WTC11 (cell line): ENCODE measurements at regions not wholly inside any gene's neighbourhood (a gene's known extent, or its start where the extent isn't known, plus 50 kb on each side); places are given as distances from the start of the nearest gene placed in this dataset.
A peak's percentile ranks its signal among the peaks of the same experiment; 100 is the strongest.
"Not testable (repeated sequence)": the region's sequence is repeated elsewhere in the genome, so short reads cannot be mapped to it uniquely, and the experiment has no call there.

Experiments
- ATAC-seq: fragments of 200-7000 bp; cut with Tn5 transposase; 2 replicates; pipeline ENCODE4 v1.10.0; 2021; ENCODE audit warnings: mild to moderate bottlenecking, moderate library complexity
- CTCF ChIA-PET: fragments of 300-600 bp; sonication (Branson Sonifier 250); formaldehyde crosslinking; loops from one replicate; lab custom pipeline; 2021; ENCODE audit warnings: antibody characterized with exemption; lab: Charles Lee
- POLR2A ChIA-PET: fragments of 350-600 bp; sonication (Branson Sonifier 250); formaldehyde crosslinking; loops from one replicate; lab custom pipeline; 2021; ENCODE audit warnings: antibody characterized with exemption; lab: Charles Lee
- DNase-seq: peaks from one replicate; pipeline ENCODE4 v3.0.0; 2021; ENCODE audit warnings: low spot score
- H3K27ac Mint-ChIP-seq: 2 replicates; pipeline ENCODE4 v1.8.0; 2021; ENCODE audit warnings: mixed read lengths
- H3K27me3 Mint-ChIP-seq: 2 replicates; pipeline ENCODE4 v1.8.0; 2021; ENCODE audit warnings: low read depth, mild to moderate bottlenecking, moderate library complexity, mixed read lengths
- H3K36me3 Mint-ChIP-seq: 2 replicates; pipeline ENCODE4 v1.8.0; 2021; ENCODE audit warnings: mixed read lengths
- H3K4me1 Mint-ChIP-seq: 2 replicates; pipeline ENCODE4 v1.8.0; 2022; ENCODE audit warnings: mixed read lengths
- H3K4me3 Mint-ChIP-seq: 2 replicates; pipeline ENCODE4 v1.8.0; 2021; ENCODE audit warnings: mild to moderate bottlenecking, moderate library complexity, mixed read lengths
- H3K9me3 Mint-ChIP-seq: 2 replicates; pipeline ENCODE4 v1.8.0; 2021; ENCODE audit warnings: mixed read lengths
- CREB1 ChIP-seq: sonication (generic); formaldehyde crosslinking; IDR thresholded peaks from 2 replicates; pipeline ENCODE4 v1.8.0; 2023; ENCODE audit warnings: mild to moderate bottlenecking, missing genetic modification reagents
- ESRRA ChIP-seq: sonication (generic); formaldehyde crosslinking; IDR thresholded peaks from 2 replicates; pipeline ENCODE4 v1.8.1; 2022; ENCODE audit warnings: mild to moderate bottlenecking, missing genetic modification reagents, borderline replicate concordance
- FOXK1 ChIP-seq: sonication (generic); formaldehyde crosslinking; IDR thresholded peaks from 2 replicates; pipeline ENCODE4 v1.8.0; 2022; ENCODE audit warnings: mild to moderate bottlenecking, moderate library complexity, missing genetic modification reagents
- TEAD1 ChIP-seq: sonication (generic); formaldehyde crosslinking; IDR thresholded peaks from 2 replicates; pipeline ENCODE4 v1.8.0; 2022; ENCODE audit warnings: mild to moderate bottlenecking, missing genetic modification reagents
- ZBTB21 ChIP-seq: sonication (generic); formaldehyde crosslinking; IDR thresholded peaks from 2 replicates; pipeline ENCODE4 v1.8.1; 2023; ENCODE audit warnings: mild to moderate bottlenecking, missing genetic modification reagents, borderline replicate concordance
- TF ChIP-seq, protein P1 (sequence below): sonication (generic); formaldehyde crosslinking; IDR thresholded peaks from 2 replicates; pipeline ENCODE4 v1.8.1; 2023; ENCODE audit warnings: mild to moderate bottlenecking, missing genetic modification reagents, borderline replicate concordance
- TF ChIP-seq, protein P2 (sequence below): fragments of 250-450 bp; sonication (Bioruptor Pico); conservative IDR thresholded peaks from 2 replicates; pipeline ENCODE4 v1.9.0; 2021; ENCODE audit warnings: mild to moderate bottlenecking
- TF ChIP-seq, protein P3 (sequence below): sonication (generic); formaldehyde crosslinking; IDR thresholded peaks from 2 replicates; pipeline ENCODE4 v1.8.1; 2023; ENCODE audit warnings: mild to moderate bottlenecking, missing genetic modification reagents
- TF ChIP-seq, protein P4 (sequence below): sonication (generic); formaldehyde crosslinking; IDR thresholded peaks from 2 replicates; pipeline ENCODE4 v1.8.0; 2022; ENCODE audit warnings: mild to moderate bottlenecking, missing genetic modification reagents
- TF ChIP-seq, protein P5 (sequence below): sonication (generic); formaldehyde crosslinking; IDR thresholded peaks from 2 replicates; pipeline ENCODE4 v1.8.0; 2022; ENCODE audit warnings: missing genetic modification reagents
- TF ChIP-seq, protein P6 (sequence below): sonication (generic); formaldehyde crosslinking; IDR thresholded peaks from 2 replicates; pipeline ENCODE4 v1.8.0; 2022; ENCODE audit warnings: mild to moderate bottlenecking, missing genetic modification reagents
- TF ChIP-seq, protein P7 (sequence below): sonication (generic); formaldehyde crosslinking; IDR thresholded peaks from 2 replicates; pipeline ENCODE4 v1.8.1; 2022; ENCODE audit warnings: missing genetic modification reagents, borderline replicate concordance
- TF ChIP-seq, protein P8 (sequence below): fragments of 200-600 bp; IDR thresholded peaks from 2 replicates; pipeline ENCODE4 v1.8.0; 2022; ENCODE audit warnings: antibody characterized with exemption

DNA sequence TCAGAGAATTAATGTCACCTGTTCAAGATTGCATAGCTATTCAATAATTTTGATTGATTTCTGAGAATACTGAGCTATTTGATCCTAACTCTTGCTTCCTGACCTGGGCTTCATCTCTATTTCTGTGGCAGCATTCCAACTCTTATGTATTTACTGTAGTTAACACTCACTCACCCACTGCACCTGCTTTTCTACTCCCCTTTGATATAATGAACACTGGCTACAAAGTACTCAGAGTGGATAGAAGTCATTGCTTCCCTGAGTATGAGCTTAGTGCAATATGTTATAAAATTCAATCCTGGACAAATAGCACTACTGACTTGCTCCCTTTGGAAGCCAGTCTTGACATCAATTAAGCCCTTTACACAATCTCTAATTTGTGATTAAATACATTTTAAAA is 117.2 kb downstream of the APIP start (continued):
- TF ChIP-seq, protein P1, sequence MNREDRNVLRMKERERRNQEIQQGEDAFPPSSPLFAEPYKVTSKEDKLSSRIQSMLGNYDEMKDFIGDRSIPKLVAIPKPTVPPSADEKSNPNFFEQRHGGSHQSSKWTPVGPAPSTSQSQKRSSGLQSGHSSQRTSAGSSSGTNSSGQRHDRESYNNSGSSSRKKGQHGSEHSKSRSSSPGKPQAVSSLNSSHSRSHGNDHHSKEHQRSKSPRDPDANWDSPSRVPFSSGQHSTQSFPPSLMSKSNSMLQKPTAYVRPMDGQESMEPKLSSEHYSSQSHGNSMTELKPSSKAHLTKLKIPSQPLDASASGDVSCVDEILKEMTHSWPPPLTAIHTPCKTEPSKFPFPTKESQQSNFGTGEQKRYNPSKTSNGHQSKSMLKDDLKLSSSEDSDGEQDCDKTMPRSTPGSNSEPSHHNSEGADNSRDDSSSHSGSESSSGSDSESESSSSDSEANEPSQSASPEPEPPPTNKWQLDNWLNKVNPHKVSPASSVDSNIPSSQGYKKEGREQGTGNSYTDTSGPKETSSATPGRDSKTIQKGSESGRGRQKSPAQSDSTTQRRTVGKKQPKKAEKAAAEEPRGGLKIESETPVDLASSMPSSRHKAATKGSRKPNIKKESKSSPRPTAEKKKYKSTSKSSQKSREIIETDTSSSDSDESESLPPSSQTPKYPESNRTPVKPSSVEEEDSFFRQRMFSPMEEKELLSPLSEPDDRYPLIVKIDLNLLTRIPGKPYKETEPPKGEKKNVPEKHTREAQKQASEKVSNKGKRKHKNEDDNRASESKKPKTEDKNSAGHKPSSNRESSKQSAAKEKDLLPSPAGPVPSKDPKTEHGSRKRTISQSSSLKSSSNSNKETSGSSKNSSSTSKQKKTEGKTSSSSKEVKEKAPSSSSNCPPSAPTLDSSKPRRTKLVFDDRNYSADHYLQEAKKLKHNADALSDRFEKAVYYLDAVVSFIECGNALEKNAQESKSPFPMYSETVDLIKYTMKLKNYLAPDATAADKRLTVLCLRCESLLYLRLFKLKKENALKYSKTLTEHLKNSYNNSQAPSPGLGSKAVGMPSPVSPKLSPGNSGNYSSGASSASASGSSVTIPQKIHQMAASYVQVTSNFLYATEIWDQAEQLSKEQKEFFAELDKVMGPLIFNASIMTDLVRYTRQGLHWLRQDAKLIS (CRISPR knock-in tag) = no peak
- TF ChIP-seq ESRRA = no peak
- TF ChIP-seq, protein P2, sequence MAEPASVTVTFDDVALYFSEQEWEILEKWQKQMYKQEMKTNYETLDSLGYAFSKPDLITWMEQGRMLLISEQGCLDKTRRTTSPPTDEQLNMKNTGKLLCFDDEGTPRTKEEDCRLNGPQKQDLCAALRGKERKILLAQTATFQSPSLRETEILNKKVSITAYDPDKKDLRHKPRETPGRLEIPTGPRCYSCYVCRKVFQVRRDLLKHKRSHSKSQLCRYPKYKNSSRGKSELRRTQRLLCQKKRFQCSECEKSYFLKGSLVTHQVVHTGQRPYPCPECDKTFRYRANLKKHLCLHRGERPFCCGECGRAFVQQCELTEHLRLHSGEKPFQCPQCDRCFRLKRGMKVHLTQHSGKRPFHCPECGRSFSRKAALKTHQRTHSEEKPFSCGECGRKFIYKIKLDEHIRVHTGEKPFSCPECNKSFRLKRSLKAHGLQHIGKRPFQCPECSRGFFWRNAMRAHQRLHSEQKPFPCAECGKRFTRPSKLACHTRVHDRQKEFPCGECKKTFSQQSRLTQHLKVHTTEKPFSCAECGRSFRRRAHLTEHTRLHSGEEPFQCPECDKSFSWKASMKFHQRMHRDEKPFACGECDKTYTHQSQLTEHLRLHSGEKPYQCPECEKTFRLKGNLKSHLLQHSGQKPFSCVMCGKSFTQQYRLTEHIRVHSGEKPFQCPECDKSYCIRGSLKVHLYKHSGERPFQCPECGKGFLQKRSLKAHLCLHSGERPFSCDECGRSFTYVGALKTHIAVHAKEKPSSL (CRISPR knock-in tag) = no peak
- TF ChIP-seq, protein P3, sequence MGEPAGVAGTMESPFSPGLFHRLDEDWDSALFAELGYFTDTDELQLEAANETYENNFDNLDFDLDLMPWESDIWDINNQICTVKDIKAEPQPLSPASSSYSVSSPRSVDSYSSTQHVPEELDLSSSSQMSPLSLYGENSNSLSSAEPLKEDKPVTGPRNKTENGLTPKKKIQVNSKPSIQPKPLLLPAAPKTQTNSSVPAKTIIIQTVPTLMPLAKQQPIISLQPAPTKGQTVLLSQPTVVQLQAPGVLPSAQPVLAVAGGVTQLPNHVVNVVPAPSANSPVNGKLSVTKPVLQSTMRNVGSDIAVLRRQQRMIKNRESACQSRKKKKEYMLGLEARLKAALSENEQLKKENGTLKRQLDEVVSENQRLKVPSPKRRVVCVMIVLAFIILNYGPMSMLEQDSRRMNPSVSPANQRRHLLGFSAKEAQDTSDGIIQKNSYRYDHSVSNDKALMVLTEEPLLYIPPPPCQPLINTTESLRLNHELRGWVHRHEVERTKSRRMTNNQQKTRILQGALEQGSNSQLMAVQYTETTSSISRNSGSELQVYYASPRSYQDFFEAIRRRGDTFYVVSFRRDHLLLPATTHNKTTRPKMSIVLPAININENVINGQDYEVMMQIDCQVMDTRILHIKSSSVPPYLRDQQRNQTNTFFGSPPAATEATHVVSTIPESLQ (CRISPR knock-in tag) = no peak
- TF ChIP-seq, protein P4, sequence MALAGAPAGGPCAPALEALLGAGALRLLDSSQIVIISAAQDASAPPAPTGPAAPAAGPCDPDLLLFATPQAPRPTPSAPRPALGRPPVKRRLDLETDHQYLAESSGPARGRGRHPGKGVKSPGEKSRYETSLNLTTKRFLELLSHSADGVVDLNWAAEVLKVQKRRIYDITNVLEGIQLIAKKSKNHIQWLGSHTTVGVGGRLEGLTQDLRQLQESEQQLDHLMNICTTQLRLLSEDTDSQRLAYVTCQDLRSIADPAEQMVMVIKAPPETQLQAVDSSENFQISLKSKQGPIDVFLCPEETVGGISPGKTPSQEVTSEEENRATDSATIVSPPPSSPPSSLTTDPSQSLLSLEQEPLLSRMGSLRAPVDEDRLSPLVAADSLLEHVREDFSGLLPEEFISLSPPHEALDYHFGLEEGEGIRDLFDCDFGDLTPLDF (CRISPR knock-in tag) = no peak
- TF ChIP-seq, protein P5, sequence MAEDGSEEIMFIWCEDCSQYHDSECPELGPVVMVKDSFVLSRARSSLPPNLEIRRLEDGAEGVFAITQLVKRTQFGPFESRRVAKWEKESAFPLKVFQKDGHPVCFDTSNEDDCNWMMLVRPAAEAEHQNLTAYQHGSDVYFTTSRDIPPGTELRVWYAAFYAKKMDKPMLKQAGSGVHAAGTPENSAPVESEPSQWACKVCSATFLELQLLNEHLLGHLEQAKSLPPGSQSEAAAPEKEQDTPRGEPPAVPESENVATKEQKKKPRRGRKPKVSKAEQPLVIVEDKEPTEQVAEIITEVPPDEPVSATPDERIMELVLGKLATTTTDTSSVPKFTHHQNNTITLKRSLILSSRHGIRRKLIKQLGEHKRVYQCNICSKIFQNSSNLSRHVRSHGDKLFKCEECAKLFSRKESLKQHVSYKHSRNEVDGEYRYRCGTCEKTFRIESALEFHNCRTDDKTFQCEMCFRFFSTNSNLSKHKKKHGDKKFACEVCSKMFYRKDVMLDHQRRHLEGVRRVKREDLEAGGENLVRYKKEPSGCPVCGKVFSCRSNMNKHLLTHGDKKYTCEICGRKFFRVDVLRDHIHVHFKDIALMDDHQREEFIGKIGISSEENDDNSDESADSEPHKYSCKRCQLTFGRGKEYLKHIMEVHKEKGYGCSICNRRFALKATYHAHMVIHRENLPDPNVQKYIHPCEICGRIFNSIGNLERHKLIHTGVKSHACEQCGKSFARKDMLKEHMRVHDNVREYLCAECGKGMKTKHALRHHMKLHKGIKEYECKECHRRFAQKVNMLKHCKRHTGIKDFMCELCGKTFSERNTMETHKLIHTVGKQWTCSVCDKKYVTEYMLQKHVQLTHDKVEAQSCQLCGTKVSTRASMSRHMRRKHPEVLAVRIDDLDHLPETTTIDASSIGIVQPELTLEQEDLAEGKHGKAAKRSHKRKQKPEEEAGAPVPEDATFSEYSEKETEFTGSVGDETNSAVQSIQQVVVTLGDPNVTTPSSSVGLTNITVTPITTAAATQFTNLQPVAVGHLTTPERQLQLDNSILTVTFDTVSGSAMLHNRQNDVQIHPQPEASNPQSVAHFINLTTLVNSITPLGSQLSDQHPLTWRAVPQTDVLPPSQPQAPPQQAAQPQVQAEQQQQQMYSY (CRISPR knock-in tag) = no peak

DNA sequence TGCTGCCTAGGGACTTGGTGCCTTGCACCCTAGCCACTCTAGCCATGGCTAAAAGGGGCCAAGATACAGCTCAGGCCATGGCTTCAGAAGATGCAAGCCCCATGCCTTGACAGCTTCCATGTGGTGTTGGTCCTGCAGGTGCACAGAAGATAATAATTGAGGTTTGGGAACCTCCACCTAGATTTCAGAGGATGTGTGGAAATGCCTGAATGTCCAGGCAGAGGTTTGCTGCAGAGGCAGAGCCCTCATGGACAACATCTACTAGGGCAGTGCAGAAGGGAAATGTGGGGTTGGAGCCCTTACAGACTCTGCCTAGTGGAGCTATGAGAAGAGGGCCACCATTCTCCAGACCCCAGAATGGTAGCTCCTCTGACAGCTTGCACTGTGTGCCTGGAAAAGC is 118.7 kb downstream of the APIP start:
- peaks cover 28% of the 10 kb centered on the region for H3K9me3 Mint-ChIP-seq
- CTCF ChIA-PET, H3K27me3 Mint-ChIP-seq: not testable (repeated sequence)

DNA sequence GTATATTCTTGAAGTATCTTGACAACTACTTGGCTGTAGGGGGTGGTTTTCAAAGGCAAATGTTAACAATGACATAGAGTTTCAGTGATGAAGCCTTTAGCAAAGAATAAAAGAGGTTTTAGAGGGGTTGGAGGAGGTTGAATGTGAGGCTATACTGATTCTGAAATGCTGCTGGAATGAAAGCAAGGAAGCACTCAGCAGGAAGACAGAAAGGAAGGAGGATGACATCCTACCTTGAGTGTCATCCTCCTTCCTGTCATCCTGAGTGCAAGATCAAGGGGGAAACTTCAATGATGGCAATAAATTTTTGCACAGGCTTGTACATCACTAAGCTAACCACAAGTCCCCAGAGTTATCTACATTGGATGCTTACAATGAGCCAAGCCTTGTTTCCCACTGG is 120.5 kb downstream of the APIP start:
- peaks cover 28% of the 10 kb centered on the region for H3K9me3 Mint-ChIP-seq
- H3K36me3 Mint-ChIP-seq = peaks cover 36% of the 10 kb centered on the region
- H3K4me3 Mint-ChIP-seq = no peak overlapping the region
- DNase-seq (no peak), ATAC-seq (peak; percentile 59; the same call in 1 of the 2 replicates)
- ChIA-PET CTCF (no interaction called here), POLR2A (no interaction called here)
- no peaks in the 10 kb centered on the region for H3K27me3 Mint-ChIP-seq
- H3K27ac Mint-ChIP-seq = peak overlapping the region; percentile 2; the same call in 1 of the 2 replicates
- peaks cover 34% of the 10 kb centered on the region for H3K4me1 Mint-ChIP-seq
- TF ChIP-seq ZBTB21 (CRISPR knock-in tag) (no peak), CREB1 (CRISPR knock-in tag) (no peak), ESRRA (no peak), FOXK1 (CRISPR knock-in tag) (no peak), TEAD1 (CRISPR knock-in tag) (no peak)
- TF ChIP-seq, protein P6, sequence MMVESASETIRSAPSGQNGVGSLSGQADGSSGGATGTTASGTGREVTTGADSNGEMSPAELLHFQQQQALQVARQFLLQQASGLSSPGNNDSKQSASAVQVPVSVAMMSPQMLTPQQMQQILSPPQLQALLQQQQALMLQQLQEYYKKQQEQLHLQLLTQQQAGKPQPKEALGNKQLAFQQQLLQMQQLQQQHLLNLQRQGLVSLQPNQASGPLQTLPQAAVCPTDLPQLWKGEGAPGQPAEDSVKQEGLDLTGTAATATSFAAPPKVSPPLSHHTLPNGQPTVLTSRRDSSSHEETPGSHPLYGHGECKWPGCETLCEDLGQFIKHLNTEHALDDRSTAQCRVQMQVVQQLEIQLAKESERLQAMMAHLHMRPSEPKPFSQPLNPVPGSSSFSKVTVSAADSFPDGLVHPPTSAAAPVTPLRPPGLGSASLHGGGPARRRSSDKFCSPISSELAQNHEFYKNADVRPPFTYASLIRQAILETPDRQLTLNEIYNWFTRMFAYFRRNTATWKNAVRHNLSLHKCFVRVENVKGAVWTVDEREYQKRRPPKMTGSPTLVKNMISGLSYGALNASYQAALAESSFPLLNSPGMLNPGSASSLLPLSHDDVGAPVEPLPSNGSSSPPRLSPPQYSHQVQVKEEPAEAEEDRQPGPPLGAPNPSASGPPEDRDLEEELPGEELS = no peak
- TF ChIP-seq, protein P7, sequence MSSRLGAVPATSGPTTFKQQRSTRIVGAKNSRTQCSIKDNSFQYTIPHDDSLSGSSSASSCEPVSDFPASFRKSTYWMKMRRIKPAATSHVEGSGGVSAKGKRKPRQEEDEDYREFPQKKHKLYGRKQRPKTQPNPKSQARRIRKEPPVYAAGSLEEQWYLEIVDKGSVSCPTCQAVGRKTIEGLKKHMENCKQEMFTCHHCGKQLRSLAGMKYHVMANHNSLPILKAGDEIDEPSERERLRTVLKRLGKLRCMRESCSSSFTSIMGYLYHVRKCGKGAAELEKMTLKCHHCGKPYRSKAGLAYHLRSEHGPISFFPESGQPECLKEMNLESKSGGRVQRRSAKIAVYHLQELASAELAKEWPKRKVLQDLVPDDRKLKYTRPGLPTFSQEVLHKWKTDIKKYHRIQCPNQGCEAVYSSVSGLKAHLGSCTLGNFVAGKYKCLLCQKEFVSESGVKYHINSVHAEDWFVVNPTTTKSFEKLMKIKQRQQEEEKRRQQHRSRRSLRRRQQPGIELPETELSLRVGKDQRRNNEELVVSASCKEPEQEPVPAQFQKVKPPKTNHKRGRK = no peak
- TF ChIP-seq, protein P8, sequence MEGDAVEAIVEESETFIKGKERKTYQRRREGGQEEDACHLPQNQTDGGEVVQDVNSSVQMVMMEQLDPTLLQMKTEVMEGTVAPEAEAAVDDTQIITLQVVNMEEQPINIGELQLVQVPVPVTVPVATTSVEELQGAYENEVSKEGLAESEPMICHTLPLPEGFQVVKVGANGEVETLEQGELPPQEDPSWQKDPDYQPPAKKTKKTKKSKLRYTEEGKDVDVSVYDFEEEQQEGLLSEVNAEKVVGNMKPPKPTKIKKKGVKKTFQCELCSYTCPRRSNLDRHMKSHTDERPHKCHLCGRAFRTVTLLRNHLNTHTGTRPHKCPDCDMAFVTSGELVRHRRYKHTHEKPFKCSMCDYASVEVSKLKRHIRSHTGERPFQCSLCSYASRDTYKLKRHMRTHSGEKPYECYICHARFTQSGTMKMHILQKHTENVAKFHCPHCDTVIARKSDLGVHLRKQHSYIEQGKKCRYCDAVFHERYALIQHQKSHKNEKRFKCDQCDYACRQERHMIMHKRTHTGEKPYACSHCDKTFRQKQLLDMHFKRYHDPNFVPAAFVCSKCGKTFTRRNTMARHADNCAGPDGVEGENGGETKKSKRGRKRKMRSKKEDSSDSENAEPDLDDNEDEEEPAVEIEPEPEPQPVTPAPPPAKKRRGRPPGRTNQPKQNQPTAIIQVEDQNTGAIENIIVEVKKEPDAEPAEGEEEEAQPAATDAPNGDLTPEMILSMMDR = no peak

More for the DNA sequence above, 118.7 kb downstream of the APIP start:
- ATAC-seq, H3K4me3 Mint-ChIP-seq, DNase-seq, POLR2A ChIA-PET, H3K27ac Mint-ChIP-seq: not testable (repeated sequence)
- H3K4me1 Mint-ChIP-seq = peaks cover 22% of the 10 kb centered on the region
- H3K36me3 Mint-ChIP-seq = peaks cover 36% of the 10 kb centered on the region
